ENCODE measurements at regions not wholly inside any gene's neighbourhood (a gene's known extent, or its start where the extent isn't known, plus 50 kb on each side); places are given as distances from the start of the nearest gene placed in this dataset.

GRCh38 chr14:106837870-106838269 lies 1311.5 kb downstream of the TMEM121 start:
- peaks cover 38% of the 10 kb centered on the region for H3K36me3 Mint-ChIP-seq (ENCODE audit: low read depth)
- Histone ChIP-seq H3K79me2 (replicated peaks; ENCODE audit: insufficient read depth) (no peaks in the 10 kb centered on the region), H3K4me2 (no peak overlapping the region), H3K27ac (ENCODE audit: low read depth) (no peak overlapping the region), H4K20me1 (replicated peaks; ENCODE audit: insufficient read depth) (no peaks in the 10 kb centered on the region), H3K9me2 (ENCODE audit: insufficient read depth) (no peaks in the 10 kb centered on the region), H3F3A (replicated peaks; ENCODE audit: low read depth) (no peaks in the 10 kb centered on the region), H2AFZ (no peak overlapping the region), H3K36me3 (ENCODE audit: insufficient read depth) (0 out of 2 replicates have a peak, but pooled peaks cover 11% of the 10 kb centered on the region), H3K4me3 (no peak overlapping the region), H3K4me1 (ENCODE audit: insufficient read depth) (no peaks in the 10 kb centered on the region), H3K27me3 (ENCODE audit: insufficient read depth) (no peaks in the 10 kb centered on the region)
- DNase-seq (ENCODE audit: low spot score) (no peak), ATAC-seq (no peak)
- TF ChIP-seq JUNB (IDR thresholded peaks at IDR 0.05; ENCODE audit: unreplicated experiment) = no peak
- H3K27ac Mint-ChIP-seq = no peak overlapping the region
- H3K9me3 Mint-ChIP-seq = peaks cover 99% of the 10 kb centered on the region
- no peaks in the 10 kb centered on the region for H3K27me3 Mint-ChIP-seq (ENCODE audit: insufficient read depth, low read depth, poor library complexity)
- H3K4me3 Mint-ChIP-seq = no peak overlapping the region
- H3K4me1 Mint-ChIP-seq = no peaks in the 10 kb centered on the region

- Mint-ChIP-seq H3K27me3 (ENCODE audit: insufficient read depth, low read depth, poor library complexity) (no peaks in the 10 kb centered on the region), H3K36me3 (ENCODE audit: low read depth) (peaks cover 42% of the 10 kb centered on the region), H3K4me3 (no peak overlapping the region), H3K27ac (no peak overlapping the region), H3K9me3 (peaks cover 99% of the 10 kb centered on the region), H3K4me1 (no peaks in the 10 kb centered on the region)
- no peak overlapping the region for H3K4me2 ChIP-seq
- ATAC-seq (no peak), DNase-seq (ENCODE audit: low spot score) (no peak)
- no peak overlapping the region for H3K4me3 ChIP-seq
- H3K36me3 ChIP-seq (ENCODE audit: insufficient read depth) = 0 out of 2 replicates have a peak, but pooled peaks cover 11% of the 10 kb centered on the region
- no peaks in the 10 kb centered on the region for H4K20me1 ChIP-seq (replicated peaks; ENCODE audit: insufficient read depth)
- H3K4me1 ChIP-seq (ENCODE audit: insufficient read depth) = no peaks in the 10 kb centered on the region
- no peaks in the 10 kb centered on the region for H3F3A ChIP-seq (replicated peaks; ENCODE audit: low read depth)
- H3K9me2 ChIP-seq (ENCODE audit: insufficient read depth) = no peaks in the 10 kb centered on the region
- no peaks in the 10 kb centered on the region for H3K27me3 ChIP-seq (ENCODE audit: insufficient read depth)
- no peak overlapping the region for H2AFZ ChIP-seq
- no peaks in the 10 kb centered on the region for H3K79me2 ChIP-seq (replicated peaks; ENCODE audit: insufficient read depth)
- no peak overlapping the region for H3K27ac ChIP-seq (ENCODE audit: low read depth)
- TF ChIP-seq ZNF462 (CRISPR knock-in tag; IDR thresholded peaks at IDR 0.05) (no peak), ZNF331 (CRISPR knock-in tag; IDR thresholded peaks at IDR 0.05; ENCODE audit: low read depth) (no peak), POLR2AphosphoS5 (IDR thresholded peaks at IDR 0.05; ENCODE audit: low read depth) (no peak), STAT1 (IDR thresholded peaks at IDR 0.05; ENCODE audit: unreplicated experiment) (no peak), CREB1 (CRISPR knock-in tag; IDR thresholded peaks at IDR 0.05; ENCODE audit: low read depth) (no peak), ZNF114 (CRISPR knock-in tag; IDR thresholded peaks at IDR 0.05) (no peak)
- TF ChIP-seq, protein P1, sequence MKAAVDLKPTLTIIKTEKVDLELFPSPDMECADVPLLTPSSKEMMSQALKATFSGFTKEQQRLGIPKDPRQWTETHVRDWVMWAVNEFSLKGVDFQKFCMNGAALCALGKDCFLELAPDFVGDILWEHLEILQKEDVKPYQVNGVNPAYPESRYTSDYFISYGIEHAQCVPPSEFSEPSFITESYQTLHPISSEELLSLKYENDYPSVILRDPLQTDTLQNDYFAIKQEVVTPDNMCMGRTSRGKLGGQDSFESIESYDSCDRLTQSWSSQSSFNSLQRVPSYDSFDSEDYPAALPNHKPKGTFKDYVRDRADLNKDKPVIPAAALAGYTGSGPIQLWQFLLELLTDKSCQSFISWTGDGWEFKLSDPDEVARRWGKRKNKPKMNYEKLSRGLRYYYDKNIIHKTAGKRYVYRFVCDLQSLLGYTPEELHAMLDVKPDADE (IDR thresholded peaks at IDR 0.05) = no peak
- TF ChIP-seq, protein P2, sequence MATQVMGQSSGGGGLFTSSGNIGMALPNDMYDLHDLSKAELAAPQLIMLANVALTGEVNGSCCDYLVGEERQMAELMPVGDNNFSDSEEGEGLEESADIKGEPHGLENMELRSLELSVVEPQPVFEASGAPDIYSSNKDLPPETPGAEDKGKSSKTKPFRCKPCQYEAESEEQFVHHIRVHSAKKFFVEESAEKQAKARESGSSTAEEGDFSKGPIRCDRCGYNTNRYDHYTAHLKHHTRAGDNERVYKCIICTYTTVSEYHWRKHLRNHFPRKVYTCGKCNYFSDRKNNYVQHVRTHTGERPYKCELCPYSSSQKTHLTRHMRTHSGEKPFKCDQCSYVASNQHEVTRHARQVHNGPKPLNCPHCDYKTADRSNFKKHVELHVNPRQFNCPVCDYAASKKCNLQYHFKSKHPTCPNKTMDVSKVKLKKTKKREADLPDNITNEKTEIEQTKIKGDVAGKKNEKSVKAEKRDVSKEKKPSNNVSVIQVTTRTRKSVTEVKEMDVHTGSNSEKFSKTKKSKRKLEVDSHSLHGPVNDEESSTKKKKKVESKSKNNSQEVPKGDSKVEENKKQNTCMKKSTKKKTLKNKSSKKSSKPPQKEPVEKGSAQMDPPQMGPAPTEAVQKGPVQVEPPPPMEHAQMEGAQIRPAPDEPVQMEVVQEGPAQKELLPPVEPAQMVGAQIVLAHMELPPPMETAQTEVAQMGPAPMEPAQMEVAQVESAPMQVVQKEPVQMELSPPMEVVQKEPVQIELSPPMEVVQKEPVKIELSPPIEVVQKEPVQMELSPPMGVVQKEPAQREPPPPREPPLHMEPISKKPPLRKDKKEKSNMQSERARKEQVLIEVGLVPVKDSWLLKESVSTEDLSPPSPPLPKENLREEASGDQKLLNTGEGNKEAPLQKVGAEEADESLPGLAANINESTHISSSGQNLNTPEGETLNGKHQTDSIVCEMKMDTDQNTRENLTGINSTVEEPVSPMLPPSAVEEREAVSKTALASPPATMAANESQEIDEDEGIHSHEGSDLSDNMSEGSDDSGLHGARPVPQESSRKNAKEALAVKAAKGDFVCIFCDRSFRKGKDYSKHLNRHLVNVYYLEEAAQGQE (IDR thresholded peaks at IDR 0.05; ENCODE audit: unreplicated experiment) = no peak
These were observed 1312.8 kb downstream of the TMEM121 start for GRCh38 chr14:106838991-106839769.
